ENCODE measurements at regions not wholly inside any gene's neighbourhood (a gene's known extent, or its start where the extent isn't known, plus 50 kb on each side); places are given as distances from the start of the nearest gene placed in this dataset.

DNA sequence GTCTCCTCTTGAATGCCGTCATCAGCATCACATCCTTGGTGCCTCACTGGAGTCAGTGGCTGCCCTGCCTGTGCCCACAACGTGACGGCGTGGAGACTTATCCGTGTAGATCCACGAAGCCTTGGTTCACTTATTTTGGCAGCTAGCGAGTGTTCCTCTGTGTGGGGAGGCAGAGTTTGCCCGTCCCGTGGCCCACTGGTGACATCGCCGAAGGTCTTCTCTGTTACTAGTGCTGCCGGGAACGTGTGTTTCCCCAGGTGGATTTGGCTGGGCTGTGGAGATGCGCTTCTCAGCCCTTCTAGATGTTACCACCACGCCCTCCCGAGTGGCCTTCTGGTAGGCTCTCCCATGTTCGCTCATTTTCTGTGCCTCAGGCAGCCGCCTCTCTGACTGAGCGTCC, 169.6 kb downstream of the SEC14L1 start:
- Histone ChIP-seq H2AFZ (ENCODE audit: low read depth, low read length, severe bottlenecking) (no peak overlapping the region), H3K4me3 (ENCODE audit: insufficient read depth, low read length, poor library complexity, severe bottlenecking) (no peak overlapping the region), H3K4me2 (ENCODE audit: low read depth, low read length, poor library complexity, severe bottlenecking) (no peak overlapping the region), H3F3A (ENCODE audit: insufficient read depth) (no peaks in the 10 kb centered on the region), H3K9me3 (ENCODE audit: insufficient read depth, low read length) (no peaks in the 10 kb centered on the region), H4K20me1 (ENCODE audit: low read depth, low read length) (no peaks in the 10 kb centered on the region), H3K9me2 (replicated peaks; ENCODE audit: insufficient read depth, low read length) (no peaks in the 10 kb centered on the region), H3K36me3 (ENCODE audit: low read length) (no peaks in the 10 kb centered on the region), H3K79me2 (ENCODE audit: insufficient read depth, low read length) (no peaks in the 10 kb centered on the region), H3K27me3 (ENCODE audit: low read length) (no peaks in the 10 kb centered on the region), H3K9ac (ENCODE audit: low read length) (no peak overlapping the region), H3K27ac (ENCODE audit: low read depth, low read length) (no peak overlapping the region)
- TF ChIP-seq, protein P1, sequence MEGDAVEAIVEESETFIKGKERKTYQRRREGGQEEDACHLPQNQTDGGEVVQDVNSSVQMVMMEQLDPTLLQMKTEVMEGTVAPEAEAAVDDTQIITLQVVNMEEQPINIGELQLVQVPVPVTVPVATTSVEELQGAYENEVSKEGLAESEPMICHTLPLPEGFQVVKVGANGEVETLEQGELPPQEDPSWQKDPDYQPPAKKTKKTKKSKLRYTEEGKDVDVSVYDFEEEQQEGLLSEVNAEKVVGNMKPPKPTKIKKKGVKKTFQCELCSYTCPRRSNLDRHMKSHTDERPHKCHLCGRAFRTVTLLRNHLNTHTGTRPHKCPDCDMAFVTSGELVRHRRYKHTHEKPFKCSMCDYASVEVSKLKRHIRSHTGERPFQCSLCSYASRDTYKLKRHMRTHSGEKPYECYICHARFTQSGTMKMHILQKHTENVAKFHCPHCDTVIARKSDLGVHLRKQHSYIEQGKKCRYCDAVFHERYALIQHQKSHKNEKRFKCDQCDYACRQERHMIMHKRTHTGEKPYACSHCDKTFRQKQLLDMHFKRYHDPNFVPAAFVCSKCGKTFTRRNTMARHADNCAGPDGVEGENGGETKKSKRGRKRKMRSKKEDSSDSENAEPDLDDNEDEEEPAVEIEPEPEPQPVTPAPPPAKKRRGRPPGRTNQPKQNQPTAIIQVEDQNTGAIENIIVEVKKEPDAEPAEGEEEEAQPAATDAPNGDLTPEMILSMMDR (IDR thresholded peaks at IDR 0.05; ENCODE audit: insufficient read depth, low read length, poor library complexity, severe bottlenecking) = no peak
- TF ChIP-seq EZH2phosphoT487 (conservative IDR thresholded peaks at IDR 0.05; ENCODE audit: low read length) = no peak

GRCh38 chr17:77311371-77311981, 170.7 kb downstream of the SEC14L1 start:
- H3K9me2 ChIP-seq (replicated peaks; ENCODE audit: insufficient read depth, low read length) = no peaks in the 10 kb centered on the region
- no peaks in the 10 kb centered on the region for H3K36me3 ChIP-seq (ENCODE audit: low read length)
- no peaks in the 10 kb centered on the region for H3F3A ChIP-seq (ENCODE audit: insufficient read depth)
- no peak overlapping the region for H3K4me2 ChIP-seq (ENCODE audit: low read depth, low read length, poor library complexity, severe bottlenecking)
- H3K27me3 ChIP-seq (ENCODE audit: low read length) = no peaks in the 10 kb centered on the region
- H2AFZ ChIP-seq (ENCODE audit: low read depth, low read length, severe bottlenecking) = no peak overlapping the region
- H3K4me3 ChIP-seq (ENCODE audit: insufficient read depth, low read length, poor library complexity, severe bottlenecking) = no peak overlapping the region
- H4K20me1 ChIP-seq (ENCODE audit: low read depth, low read length) = no peaks in the 10 kb centered on the region
- H3K9ac ChIP-seq (ENCODE audit: low read length) = no peak overlapping the region
- no peaks in the 10 kb centered on the region for H3K9me3 ChIP-seq (ENCODE audit: insufficient read depth, low read length)
- no peaks in the 10 kb centered on the region for H3K79me2 ChIP-seq (ENCODE audit: insufficient read depth, low read length)
- no peak overlapping the region for H3K27ac ChIP-seq (ENCODE audit: low read depth, low read length)
- TF ChIP-seq, protein P1 (IDR thresholded peaks at IDR 0.05; ENCODE audit: insufficient read depth, low read length, poor library complexity, severe bottlenecking) = no peak
- TF ChIP-seq EZH2phosphoT487 (conservative IDR thresholded peaks at IDR 0.05; ENCODE audit: low read length) = no peak

GRCh38 chr17:77312061-77312701, 171.4 kb downstream of the SEC14L1 start:
- TF ChIP-seq EZH2phosphoT487 (conservative IDR thresholded peaks at IDR 0.05; ENCODE audit: low read length) = no peak
- TF ChIP-seq, protein P1 (IDR thresholded peaks at IDR 0.05; ENCODE audit: insufficient read depth, low read length, poor library complexity, severe bottlenecking) = no peak
- no peak overlapping the region for H3K4me2 ChIP-seq (ENCODE audit: low read depth, low read length, poor library complexity, severe bottlenecking)
- H3K27me3 ChIP-seq (ENCODE audit: low read length) = peaks cover under 1% of the 10 kb centered on the region; the same call in 1 of the 2 replicates
- H3K79me2 ChIP-seq (ENCODE audit: insufficient read depth, low read length) = no peaks in the 10 kb centered on the region
- H3K9me3 ChIP-seq (ENCODE audit: insufficient read depth, low read length) = no peaks in the 10 kb centered on the region
- H2AFZ ChIP-seq (ENCODE audit: low read depth, low read length, severe bottlenecking) = no peak overlapping the region
- no peak overlapping the region for H3K9ac ChIP-seq (ENCODE audit: low read length)
- H3K27ac ChIP-seq (ENCODE audit: low read depth, low read length) = no peak overlapping the region
- no peaks in the 10 kb centered on the region for H3F3A ChIP-seq (ENCODE audit: insufficient read depth)
- no peak overlapping the region for H3K4me3 ChIP-seq (ENCODE audit: insufficient read depth, low read length, poor library complexity, severe bottlenecking)
- H4K20me1 ChIP-seq (ENCODE audit: low read depth, low read length) = no peaks in the 10 kb centered on the region
- H3K36me3 ChIP-seq (ENCODE audit: low read length) = no peaks in the 10 kb centered on the region
- no peaks in the 10 kb centered on the region for H3K9me2 ChIP-seq (replicated peaks; ENCODE audit: insufficient read depth, low read length)
